Pancreas (tissue), 10 donors: ENCODE measurements at regions not wholly inside any gene's neighbourhood (a gene's known extent, or its start where the extent isn't known, plus 50 kb on each side); places are given as distances from the start of the nearest gene placed in this dataset.

Source experiments
- ATAC-seq, 4 donors: fragments of 200-7000 bp; cut with Tn5 transposase; one replicate each; pipeline versions ENCODE4 v1.8.0 to v1.9.1; 2020; ENCODE audit warnings: mild to moderate bottlenecking in 4 of 4, moderate library complexity in 4 of 4
- DNase-seq, 6 donors: peaks; one replicate each; pipeline ENCODE4 v3.0.0-alpha.2; 2020
- FAIRE-seq: peaks from 2 replicates; lab custom pipeline; 2012; peaks lifted over from hg19 to GRCh38; lab: Jason Lieb, UNC
- H3K27ac ChIP-seq, 4 donors: fragments of 200-600 bp; sonication (generic); 1 replicate in 3 of 4; 2 replicates in 1 of 4; pipeline versions ENCODE4 v1.5.0 to v1.8.0; 2020
- H3K27me3 ChIP-seq, 4 donors: fragments of 200-600 bp; one replicate each; pipeline ENCODE4 v1.8.0; 2021
- H3K36me3 ChIP-seq, 3 donors: fragments of 200-600 bp; sonication (generic) in 1 of 3; one replicate each; pipeline versions ENCODE4 v1.5.0 to v1.8.0; 2020 to 2021
- H3K4me1 ChIP-seq, 3 donors: fragments of 200-600 bp; one replicate each; pipeline ENCODE4 v1.8.0; 2021
- H3K4me3 ChIP-seq, 4 donors: fragments of 200-600 bp; sonication (generic) in 2 of 4; one replicate each; pipeline versions ENCODE4 v1.5.0 to v1.8.0; 2020 to 2021
- H3K9me3 ChIP-seq, 4 donors: fragments of 200-600 bp; one replicate each; pipeline ENCODE4 v1.8.0; 2021
- CTCF ChIP-seq, 4 donors: fragments of 200-600 bp; sonication (generic) in 3 of 4; IDR thresholded peaks; one replicate each; pipeline versions ENCODE4 v1.5.0 to v1.8.0; 2021; ENCODE audit warnings: antibody characterized with exemption in 4 of 4
- WGBS, 2 donors: extraction: QIAGEN DNeasy Blood & Tissue Kit; methylation state at CpG; one replicate each; pipeline ENCODE4 v1.1.7; 2013; 5-methylcytosine and 5-hydroxymethylcytosine counted together
- intact Hi-C, 3 donors: fragments of 100-400 bp; cut with DNase I; formaldehyde crosslinking; loops; one replicate each; pipeline versions ENCODE4 v1.11.1 to v1.14.2; 2022
- donor health status: healthy with polysubstance abuse.
- donor health status: DM: no; HTN: no; CAD: no; lungs with moderate emphysema.
- donor health status: DM: no; HTN: no; CAD: no.
- donor health status: control.
- donor health status: control.
- donor health status: Bipolar disorder and iron deficiency.
- donor health status: DM: yes; HTN: yes; CAD: no.
- donor health status: DM: no; HTN: no; CAD: no.
- donor health status: DM: no; HTN: no; CAD: no.
- donor health status: DM: yes; HTN: yes; CAD: no.

GRCh38 chr1:5543235-5543634, 449.0 kb downstream of the NPHP4 start:
- TF ChIP-seq CTCF (IDR thresholded peaks at IDR 0.05) = no peak
- no peak for ATAC-seq
- DNase-seq = no peak
- 37 to 39% methylated on average over 5 of the region's 5 CpGs for WGBS, 2 donors
- Histone ChIP-seq H3K9me3 (no peaks in the 10 kb centered on the region), H3K36me3 (no peaks in the 10 kb centered on the region), H3K27me3 (peaks cover 0 to 16% (median 7%) of the 10 kb centered on the region in 4 donors), H3K4me1 (no peaks in the 10 kb centered on the region), H3K27ac (no peak overlapping the region), H3K4me3 (no peak overlapping the region)
- no peak for FAIRE-seq
- intact Hi-C loops = no loop called here

- FAIRE-seq (no peak), ATAC-seq (no peak), DNase-seq (no peak)
- Histone ChIP-seq H3K27ac (no peak overlapping the region), H3K36me3 (no peaks in the 10 kb centered on the region), H3K4me3 (no peak overlapping the region), H3K27me3 (no peaks in the 10 kb centered on the region), H3K9me3 (no peaks in the 10 kb centered on the region), H3K4me1 (no peaks in the 10 kb centered on the region)
- 70 to 72% methylated on average over 3 of the region's 3 CpGs for WGBS, 2 donors
- TF ChIP-seq CTCF (IDR thresholded peaks at IDR 0.05) = no peak
- intact Hi-C loops = no loop called here
These were observed 459.4 kb downstream of the NPHP4 start for GRCh38 chr1:5532811-5533210.

GRCh38 chr1:5526822-5527551, 465.2 kb downstream of the NPHP4 start:
- Histone ChIP-seq H3K4me3 (no peak overlapping the region), H3K9me3 (no peaks in the 10 kb centered on the region), H3K27ac (no peak overlapping the region), H3K36me3 (no peaks in the 10 kb centered on the region), H3K4me1 (no peaks in the 10 kb centered on the region), H3K27me3 (no peaks in the 10 kb centered on the region)
- FAIRE-seq (no peak), DNase-seq (no peak), ATAC-seq (no peak)
- intact Hi-C loops = no loop called here
- TF ChIP-seq CTCF (IDR thresholded peaks at IDR 0.05) = no peak
- WGBS, 2 donors = 66 to 73% methylated on average over 19 of the region's 19 CpGs

- H3K27me3 ChIP-seq = no peaks in the 10 kb centered on the region
- no peak for FAIRE-seq
- H3K9me3 ChIP-seq = no peaks in the 10 kb centered on the region
- no peak for DNase-seq
- WGBS, 2 donors = 41 to 42% methylated on average over 8 of the region's 8 CpGs
- no peaks in the 10 kb centered on the region for H3K4me1 ChIP-seq
- intact Hi-C loops = no loop called here
- no peak for ATAC-seq
- TF ChIP-seq CTCF (IDR thresholded peaks at IDR 0.05) = no peak
- H3K27ac ChIP-seq = no peak overlapping the region
- no peak overlapping the region for H3K4me3 ChIP-seq
- H3K36me3 ChIP-seq = no peaks in the 10 kb centered on the region
These were observed 465.9 kb downstream of the NPHP4 start for GRCh38 chr1:5526385-5526750.

- no peak for ATAC-seq
- no peaks in the 10 kb centered on the region for H3K36me3 ChIP-seq
- H3K4me1 ChIP-seq = no peaks in the 10 kb centered on the region
- no peak for FAIRE-seq
- no peak for TF ChIP-seq CTCF (IDR thresholded peaks at IDR 0.05)
- no peaks in the 10 kb centered on the region for H3K9me3 ChIP-seq
- no peak overlapping the region for H3K27ac ChIP-seq
- intact Hi-C loops = no loop called here
- 73 to 78% methylated on average over 27 of the region's 27 CpGs for WGBS, 2 donors
- DNase-seq = no peak
- H3K27me3 ChIP-seq = no peaks in the 10 kb centered on the region
- H3K4me3 ChIP-seq = no peak overlapping the region
These were observed 466.4 kb downstream of the NPHP4 start for GRCh38 chr1:5525597-5526384.
